Sciatic nerve (tissue), 2 donors: ENCODE measurements at regions not wholly inside any gene's neighbourhood (a gene's known extent, or its start where the extent isn't known, plus 50 kb on each side); places are given as distances from the start of the nearest gene placed in this dataset.
"Not testable (repeated sequence)": the region's sequence is repeated elsewhere in the genome, so short reads cannot be mapped to it uniquely, and the experiment has no call there.

Experiments used
- ATAC-seq: fragments of 200-7000 bp; cut with Tn5 transposase; one replicate; pipeline ENCODE4 v1.9.1; 2020; ENCODE audit warnings: mild to moderate bottlenecking, moderate library complexity
- DNase-seq: peaks from one replicate; pipeline ENCODE4 v3.0.0-alpha.2; 2020; ENCODE audit warnings: low spot score
- intact Hi-C: fragments of 100-400 bp; cut with DNase I; formaldehyde crosslinking; loops from one replicate; pipeline ENCODE4 v1.14.2; 2022
- donor health status: DM: no; HTN: no; CAD: no.
- donor health status: DM: no; HTN: no; CAD: no.

DNA sequence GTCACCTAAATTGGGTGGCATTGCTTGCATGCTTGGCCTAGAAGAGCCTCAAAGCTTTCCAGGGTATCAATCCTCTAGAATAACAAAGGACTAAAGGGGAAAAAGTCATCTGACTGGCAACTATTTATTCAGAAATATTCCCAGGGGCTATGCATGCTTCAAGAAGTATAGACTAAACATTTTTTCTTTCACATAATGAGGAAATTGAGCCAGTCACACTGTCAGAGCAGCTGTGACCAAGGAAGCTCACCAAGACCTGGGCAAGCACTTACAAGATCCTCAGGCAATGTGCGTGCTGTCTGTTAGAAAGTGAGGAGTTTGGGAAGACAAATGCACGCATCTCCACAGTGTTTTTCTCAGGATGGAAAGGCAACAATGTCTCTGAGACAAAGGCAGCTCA is 747.2 kb downstream of the DIAPH3 start:
- intact Hi-C loops, result no loop called here
- ATAC-seq (no peak), DNase-seq (no peak)

DNA sequence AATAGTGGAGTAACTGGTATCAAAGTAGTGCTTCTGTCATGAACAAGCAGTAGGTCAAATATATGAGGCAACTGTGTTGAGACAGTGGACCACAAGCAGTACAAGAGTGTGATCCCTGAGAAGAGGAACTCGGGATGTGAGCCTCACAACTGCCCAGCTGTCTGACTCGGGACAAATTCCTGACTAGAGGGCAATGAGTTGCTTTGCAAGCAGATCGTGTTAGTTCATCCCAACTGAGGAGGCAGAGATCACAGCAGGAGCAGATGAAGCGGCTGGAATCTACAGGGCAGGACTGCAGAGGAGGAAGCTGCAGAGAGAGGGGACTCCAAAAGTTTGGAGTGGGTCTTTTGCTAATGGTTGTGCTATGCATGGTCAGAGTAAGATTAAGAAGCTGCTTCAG is 741.1 kb downstream of the DIAPH3 start:
- DNase-seq (no peak), ATAC-seq (no peak)
- intact Hi-C loops, result no loop called here

DNA sequence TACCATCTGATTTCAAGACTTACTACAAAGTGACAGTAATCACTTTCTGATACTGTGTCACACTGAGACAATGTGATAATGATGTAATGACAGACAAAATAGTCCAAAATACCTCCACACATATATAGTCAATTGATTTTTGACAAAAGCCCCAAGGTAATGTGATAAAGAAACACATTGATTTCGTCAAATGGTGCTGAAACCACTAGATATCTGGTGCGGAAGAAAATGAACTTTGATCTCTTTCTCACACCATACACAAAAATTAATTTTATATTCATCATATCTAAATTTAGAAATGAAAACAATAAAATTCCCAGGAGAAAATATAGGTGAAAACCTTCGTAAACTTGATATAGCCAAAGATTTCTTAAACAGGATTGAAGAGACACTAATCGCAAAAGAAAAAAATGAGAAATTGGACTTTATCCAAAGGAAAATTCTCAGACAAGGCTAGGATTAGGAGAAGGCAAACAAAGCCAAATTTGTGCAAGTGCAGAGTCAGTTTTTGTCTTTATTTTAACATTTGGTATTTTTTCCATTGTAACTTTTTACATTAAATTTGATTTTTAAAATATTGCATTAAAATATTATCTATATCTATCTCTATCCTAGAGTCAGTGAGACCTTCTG is 739.9 kb downstream of the DIAPH3 start:
- no peak for DNase-seq
- intact Hi-C loops, result no loop called here
- ATAC-seq, result no peak

DNA sequence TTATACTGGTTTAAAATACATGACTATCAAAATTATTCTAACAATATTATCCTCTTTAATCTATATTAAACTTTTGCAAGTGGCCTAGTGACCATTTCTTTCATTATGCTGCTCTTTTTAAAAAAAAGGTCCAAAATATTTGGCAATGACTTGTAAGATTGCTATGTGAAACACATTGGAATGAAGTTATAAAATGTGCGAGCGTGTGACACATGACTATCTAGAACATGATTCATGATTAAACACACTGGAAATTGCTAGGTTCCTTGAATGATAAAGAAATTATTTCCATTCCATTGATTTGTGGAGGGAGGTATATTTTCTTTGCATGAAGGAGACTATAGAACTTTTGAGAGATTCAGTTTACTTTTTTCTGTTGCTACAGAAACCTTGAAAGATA is 739.1 kb downstream of the DIAPH3 start:
- intact Hi-C loops, result no loop called here
- DNase-seq, result no peak
- no peak for ATAC-seq

DNA sequence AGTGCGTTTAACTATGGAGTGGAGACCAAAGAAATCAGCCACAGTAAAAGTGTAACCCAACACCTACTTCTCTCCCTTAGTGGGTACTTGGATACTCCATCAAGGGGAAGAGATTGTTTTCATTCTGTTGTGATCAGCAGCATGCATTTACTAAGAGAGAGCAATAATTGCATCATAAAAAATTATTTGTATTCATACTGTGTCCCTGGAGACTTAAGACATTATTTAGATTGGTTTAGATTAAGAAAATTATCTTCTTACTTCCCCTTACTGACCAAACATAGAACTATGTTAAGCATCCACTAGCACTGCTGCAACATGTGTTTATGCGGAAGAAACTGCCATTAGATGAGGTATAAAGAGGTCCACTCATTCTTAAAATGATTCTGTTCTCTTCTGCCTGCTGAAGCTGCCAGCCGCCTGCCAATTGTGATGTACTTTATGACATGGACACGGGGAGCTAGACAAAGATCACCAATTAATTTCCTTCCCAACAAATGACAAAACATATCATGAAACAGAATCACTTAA is 738.5 kb downstream of the DIAPH3 start:
- DNase-seq, result no peak
- no peak for ATAC-seq
- intact Hi-C loops, result no loop called here

DNA sequence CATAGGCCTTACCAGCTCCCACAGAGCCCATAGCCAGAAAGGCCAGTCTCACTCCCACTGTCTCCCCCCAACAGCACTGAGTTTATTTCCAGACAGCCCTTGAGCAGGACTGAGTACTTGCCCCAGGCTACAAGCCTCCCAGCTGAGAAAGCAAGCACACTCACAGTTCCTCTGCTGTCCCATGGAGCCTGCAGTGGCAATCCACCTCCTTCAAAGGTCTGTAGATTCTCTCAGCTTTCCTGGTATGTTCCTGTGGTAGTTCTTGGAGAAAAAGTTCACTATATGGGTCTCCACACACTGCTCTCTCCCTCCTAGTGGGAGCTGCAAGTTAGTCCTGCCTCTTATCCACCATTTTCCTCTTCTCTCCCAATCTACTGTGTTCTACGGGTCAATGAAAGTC is 728.7 kb downstream of the DIAPH3 start:
- intact Hi-C loops, result no loop called here
- ATAC-seq (no peak), DNase-seq (no peak)

DNA sequence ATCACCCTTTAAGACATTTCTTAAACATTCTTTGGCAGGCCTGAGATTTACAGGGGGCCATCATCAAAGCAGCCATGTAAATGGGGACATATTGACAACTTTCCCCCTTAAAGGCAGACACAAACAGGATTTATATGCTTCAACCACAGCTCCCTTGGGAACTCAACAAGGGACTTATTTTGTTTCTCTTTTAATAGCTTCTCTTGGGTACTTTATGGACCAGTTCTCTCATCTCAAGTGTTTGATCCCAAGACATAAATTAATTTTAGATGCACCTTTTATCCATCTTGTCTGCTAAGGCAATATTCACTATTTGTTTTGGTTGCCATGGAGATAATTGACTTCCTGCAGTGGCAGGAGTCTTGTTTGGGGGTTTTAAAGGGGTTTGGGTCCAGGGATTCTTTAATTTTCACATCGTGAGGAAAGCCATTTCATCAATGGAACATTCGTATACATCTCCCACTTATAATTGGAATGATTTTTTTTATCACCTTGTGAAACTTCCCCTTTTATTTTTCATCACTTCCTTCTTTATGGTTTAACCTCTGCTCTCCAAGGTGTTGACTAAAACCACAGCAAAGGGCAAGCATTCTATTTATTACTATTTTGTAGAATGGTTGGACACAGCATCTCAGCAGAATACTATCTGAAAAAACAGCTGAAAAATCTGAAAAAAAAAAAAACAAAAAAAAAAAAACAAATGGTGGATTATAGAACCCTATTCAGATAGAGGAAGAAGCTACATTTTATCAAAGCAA is 726.0 kb downstream of the DIAPH3 start:
- no peak for ATAC-seq
- intact Hi-C loops, result no loop called here
- no peak for DNase-seq

DNA sequence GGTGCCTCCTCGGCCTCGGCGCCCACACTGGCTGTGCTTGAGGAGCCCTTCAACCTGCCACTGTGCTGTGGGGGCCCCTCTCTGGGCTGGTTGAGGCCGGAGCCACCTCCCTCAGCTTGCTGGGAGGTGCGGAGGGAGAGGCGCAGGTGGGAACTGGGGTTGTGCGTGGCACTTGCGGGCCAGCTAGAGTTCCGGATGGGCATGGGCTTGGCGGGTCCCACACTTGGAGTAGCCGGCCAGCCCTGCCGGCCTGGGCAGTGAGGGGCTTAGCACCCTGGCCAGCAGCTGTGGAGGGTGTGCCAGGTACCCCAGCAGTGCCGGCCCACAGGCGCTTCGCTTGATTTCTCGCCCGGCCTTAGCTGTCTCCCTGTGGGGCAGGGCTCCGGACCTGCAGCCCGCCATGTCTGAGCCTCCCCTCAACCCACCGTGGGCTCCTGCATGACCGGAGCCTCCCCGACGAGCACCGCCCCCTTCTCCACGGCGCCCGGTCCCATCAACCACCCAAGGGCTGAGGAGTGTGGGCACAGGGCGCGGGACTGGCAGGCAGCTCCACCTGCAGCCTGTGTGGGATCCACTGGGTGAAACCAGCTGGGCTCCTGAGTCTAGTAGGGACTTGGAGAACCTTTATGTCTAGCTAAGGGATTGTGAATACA is 723.8 kb downstream of the DIAPH3 start:
- intact Hi-C loops, result no loop called here

DNA sequence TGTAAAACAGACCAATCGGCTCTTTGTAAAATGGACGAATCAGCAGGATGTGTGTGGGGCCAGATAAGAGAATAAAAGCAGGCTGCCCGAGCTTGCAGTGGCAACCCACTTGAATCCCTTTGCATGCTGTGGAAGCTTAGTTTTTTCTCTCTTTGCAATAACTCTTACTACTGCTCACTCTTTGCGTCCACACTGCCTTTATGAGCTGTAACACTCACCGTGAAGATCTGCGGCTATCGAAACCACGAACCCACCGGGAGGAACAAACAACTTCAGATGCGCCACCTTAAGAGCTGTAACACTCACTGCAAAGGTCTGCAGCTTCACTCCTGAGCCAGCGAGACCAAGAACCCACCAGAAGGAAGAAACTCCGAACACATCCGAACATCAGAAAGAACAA is 722.7 kb downstream of the DIAPH3 start:
- ATAC-seq, result not testable (repeated sequence)

More for the DNA sequence above, 723.8 kb downstream of the DIAPH3 start:
- ATAC-seq, result no peak
- no peak for DNase-seq

DNA sequence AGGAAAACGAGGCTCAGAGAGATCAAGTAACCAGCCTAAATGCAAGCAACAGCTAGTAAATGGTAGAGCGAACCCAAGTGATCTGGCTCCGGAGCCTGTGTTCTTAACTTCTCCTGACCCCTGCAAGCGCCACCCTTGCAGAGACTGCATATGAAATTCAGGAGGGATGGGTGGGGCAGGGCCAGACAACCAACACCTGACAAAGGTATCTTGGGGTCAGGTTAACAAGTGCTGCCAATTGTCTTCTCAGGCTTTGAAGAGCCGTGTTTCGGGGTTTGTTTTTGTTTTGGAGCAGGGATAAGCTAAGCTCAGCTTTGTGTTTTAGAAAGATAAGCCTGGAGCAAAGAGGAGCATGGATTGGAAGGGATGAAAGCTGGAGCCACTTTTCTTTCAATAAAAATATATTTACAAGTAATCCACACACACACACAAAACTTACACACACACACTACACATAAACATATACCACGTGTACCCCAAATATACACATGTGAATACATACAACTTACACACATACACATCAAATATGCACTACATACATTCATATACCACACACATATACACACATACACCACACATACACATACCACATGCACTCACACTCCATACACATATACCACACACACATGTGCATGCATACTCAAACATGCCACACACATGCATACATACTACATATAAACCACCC is 722.0 kb downstream of the DIAPH3 start:
- intact Hi-C loops, result no loop called here
- DNase-seq, result no peak
- ATAC-seq, result no peak

More for the DNA sequence above, 722.7 kb downstream of the DIAPH3 start:
- intact Hi-C loops, DNase-seq: not testable (repeated sequence)

DNA sequence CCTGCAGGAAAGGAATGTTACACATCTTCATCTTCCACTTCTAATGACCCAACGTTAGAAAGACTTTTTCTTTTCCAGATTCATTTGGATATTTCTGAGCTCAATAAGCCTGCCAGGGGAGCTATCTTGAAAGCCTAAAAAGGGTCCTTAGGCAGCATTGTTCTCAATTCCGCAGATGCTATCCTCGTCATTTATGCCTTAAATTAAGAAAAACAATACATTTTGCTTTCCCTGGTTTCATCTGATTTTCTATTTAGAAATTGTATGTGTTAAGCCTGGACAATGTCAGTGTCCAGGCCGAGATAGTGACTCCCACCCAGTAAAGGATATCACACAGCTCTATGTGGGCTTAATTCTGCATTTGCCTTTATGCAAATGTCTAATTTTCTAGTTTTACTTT is 721.3 kb downstream of the DIAPH3 start:
- intact Hi-C loops, result no loop called here
- ATAC-seq (no peak), DNase-seq (no peak)

DNA sequence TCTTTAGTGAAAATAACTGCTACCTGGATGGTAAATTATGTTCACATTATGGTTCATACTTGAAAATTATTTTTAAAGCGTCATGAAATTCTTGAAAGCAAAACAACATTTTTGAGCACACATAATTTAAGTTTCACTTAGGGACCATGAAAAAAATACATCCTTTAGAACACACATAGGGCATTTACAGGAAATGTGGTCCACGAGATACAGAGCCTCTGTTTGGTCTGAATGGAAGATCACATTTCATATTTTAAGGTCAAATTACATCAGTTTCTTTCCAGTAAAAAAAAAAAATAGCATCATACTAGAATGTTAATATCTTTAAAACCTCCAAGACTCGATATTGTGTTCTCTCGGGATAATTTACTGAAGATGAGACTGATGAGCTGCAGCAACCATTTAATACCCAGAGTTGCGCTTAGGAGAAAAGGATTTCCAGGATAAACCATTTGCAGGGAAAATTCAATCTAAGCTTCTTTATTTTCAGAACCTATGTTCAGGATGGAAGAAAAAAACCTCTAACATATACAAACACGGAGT is 720.7 kb downstream of the DIAPH3 start:
- intact Hi-C loops, result no loop called here
- ATAC-seq, result no peak

DNA sequence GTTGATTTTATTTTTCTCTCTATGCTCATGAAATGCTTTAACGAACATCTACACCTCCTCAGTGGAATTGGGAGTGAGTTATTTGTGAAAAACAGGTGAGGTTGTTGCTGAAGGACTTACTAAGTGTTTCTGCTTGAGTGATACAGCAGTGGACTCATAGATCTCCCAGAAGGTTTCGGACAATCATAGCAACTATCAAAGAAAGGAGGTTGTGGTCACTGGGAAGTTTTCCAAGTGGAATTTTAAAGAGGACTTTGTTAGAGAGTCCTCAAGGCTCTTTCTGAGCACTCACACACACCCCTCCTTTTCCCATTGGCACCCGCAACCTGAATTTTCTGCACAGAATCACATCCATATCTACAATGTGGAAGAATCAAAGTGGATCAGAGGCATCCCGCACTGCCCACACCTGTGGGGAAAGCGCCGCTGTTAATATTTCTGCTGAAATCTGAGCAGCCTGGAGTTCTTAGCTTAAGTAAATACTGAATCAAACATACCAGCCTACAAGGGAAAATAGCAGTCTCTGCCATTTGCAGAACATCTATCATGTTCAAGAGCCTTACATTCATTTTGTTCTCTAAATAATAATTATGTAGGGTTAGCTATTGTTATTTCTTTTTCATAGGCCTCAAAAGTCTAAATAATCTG is 719.4 kb downstream of the DIAPH3 start:
- ATAC-seq (no peak), DNase-seq (no peak)
- intact Hi-C loops, result no loop called here

More for the DNA sequence above, 720.7 kb downstream of the DIAPH3 start:
- DNase-seq, result no peak

DNA sequence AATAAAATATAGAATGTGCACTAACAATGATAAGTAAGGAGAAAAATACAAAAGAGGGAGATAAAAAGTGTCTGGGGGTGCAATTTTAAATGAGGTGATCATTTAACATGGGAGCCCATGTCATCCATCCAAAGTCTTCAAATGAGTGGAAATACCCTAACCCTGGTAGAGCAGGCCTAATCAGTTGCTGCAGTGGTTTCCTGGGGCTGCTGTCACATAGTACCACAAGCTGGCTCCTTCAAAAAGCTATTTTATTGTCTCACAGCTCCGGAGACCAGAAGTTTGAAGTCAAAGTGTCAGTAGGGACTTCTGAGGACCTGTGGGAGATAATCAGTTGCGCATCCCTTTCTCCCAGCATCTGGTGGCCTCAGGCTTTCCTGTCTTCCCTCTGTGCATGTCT is 717.9 kb downstream of the DIAPH3 start:
- intact Hi-C loops, result no loop called here
- DNase-seq (no peak), ATAC-seq (no peak)

DNA sequence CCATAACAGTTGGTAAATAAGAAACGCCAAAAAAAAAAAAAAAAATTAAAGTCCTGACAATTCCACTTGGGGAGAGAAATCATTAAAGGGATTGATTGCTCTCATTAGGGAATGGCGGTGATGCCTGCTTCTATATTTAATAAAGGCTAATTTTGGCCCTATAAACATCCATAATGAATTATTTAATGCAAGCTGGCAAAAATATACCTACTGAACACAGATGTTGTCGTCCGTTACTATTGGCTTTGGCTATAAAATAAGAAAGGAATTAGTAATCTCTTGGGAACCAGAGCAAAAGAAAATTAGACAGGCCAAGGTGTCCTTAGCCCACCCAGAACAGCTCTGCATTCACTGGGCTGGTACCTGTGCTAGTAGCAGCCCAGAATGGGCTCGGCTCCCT is 717.3 kb downstream of the DIAPH3 start:
- intact Hi-C loops, result no loop called here
- ATAC-seq (no peak), DNase-seq (no peak)

DNA sequence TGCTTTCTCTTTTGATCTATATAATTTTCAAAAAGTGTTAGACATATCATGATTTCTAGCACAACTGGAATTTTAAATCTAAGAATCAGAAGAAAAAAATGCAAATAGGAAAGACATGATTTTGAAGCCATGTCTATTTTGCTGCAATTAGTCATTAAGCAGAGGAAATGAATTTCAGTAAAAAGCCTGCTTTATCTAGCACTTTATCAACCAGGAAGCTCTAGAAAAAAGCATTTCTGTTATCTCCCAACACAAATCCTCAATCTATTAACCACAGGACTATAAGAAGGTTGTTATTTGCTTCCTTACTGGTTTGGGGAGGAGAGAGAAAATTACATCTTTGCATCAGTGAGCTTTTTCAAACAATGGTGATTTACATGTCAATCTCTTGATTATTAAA is 716.7 kb downstream of the DIAPH3 start:
- intact Hi-C loops, result no loop called here
- no peak for DNase-seq
- no peak for ATAC-seq

DNA sequence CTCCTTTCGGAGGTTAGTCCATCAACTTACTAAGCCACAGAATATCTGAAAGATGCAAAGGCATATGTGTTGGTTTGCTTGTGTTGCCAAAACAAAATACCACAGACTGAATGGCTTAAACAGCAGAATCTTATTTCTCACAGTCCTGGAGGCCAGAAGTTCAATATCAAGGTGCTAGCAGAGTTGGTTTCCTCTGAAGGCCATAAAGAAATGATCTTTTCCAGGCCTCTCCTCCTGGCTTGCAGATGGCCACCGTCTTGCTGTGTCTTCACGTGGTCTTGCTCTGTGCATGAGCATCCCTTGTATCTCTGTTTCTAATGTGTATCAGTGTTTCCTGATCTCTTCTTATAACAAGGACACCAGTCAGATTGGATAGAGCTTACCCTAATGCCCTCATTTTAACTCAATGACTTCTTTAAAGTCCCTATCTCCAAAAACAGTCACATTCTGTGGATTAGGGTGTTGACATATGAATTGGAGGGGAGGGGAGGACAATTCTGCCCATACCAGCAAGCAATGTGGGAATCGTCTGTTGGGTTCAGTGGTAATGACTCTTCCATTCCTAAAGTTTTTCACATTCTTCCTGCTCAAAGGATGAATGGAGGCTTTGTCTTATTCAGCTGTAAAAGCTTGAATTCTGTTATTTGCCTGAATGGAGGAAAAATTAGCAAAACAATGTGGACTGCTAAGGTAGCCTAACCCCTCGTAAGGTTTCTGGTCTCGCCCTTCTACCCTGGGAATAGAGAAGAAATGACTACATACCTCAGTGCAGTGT is 715.7 kb downstream of the DIAPH3 start:
- intact Hi-C loops, result no loop called here
- ATAC-seq (no peak), DNase-seq (no peak)

DNA sequence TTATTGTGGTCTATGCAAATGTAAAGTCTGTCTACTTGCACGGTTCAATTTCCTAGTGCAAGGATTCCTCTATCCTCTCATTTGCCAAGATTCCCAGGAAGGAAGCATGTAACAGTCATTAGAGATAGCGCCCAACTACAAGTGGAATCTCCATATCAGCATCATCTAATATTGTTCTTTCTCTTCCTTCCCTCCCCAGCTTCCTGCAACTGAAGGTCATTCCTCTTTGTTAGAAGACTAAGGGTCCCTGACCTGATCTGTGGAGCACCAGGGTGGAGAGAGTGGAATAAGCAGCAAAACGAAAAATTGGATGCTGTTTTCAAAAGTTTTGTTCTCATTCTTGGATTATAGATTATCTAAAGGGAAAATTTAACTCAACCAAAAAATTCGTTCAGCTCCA is 714.0 kb downstream of the DIAPH3 start:
- intact Hi-C loops, result no loop called here
- ATAC-seq, result no peak
- no peak for DNase-seq
